ENCODE measurements at regions not wholly inside any gene's neighbourhood (a gene's known extent, or its start where the extent isn't known, plus 50 kb on each side); places are given as distances from the start of the nearest gene placed in this dataset.

- TF ChIP-seq MYC (IDR thresholded peaks at IDR 0.05; ENCODE audit: insufficient read depth, insufficient read length, insufficient replicate concordance, low read length, severe bottlenecking) (no peak), IRF3 (IDR thresholded peaks at IDR 0.05) (no peak)
Measured at GRCh38 chr3:84905556-84905920, 53.3 kb upstream of the CADM2 start (continued).

GRCh38 chr3:84906065-84906464, 52.7 kb upstream of the CADM2 start:
- no peaks in the 10 kb centered on the region for H3K4me1 ChIP-seq (ENCODE audit: control insufficient read depth, insufficient read depth, low read length)
- H3K27me3 ChIP-seq (replicated peaks in 1 of 2; ENCODE audit: control insufficient read depth in 2 of 2, insufficient read depth in 2 of 2, low read length in 1 of 2): no peaks in the 10 kb centered on the region
- 10% methylated on average over 6 of the region's 6 CpGs for WGBS (ENCODE audit: insufficient coverage, insufficient replicate concordance, low lambda C conversion rate, missing lambda C conversion rate)
- no peaks in the 10 kb centered on the region for H3K79me2 ChIP-seq (ENCODE audit: control insufficient read depth, insufficient read depth, low read length)
- no peaks in the 10 kb centered on the region for H3K36me3 ChIP-seq (ENCODE audit: control insufficient read depth in 2 of 2, insufficient read depth in 2 of 2, low read length in 1 of 2)
- no peaks in the 10 kb centered on the region for H4K20me1 ChIP-seq (ENCODE audit: control insufficient read depth, insufficient read depth)
- H3K9me3 ChIP-seq (replicated peaks; ENCODE audit: control insufficient read depth, insufficient read depth, low read length): no peaks in the 10 kb centered on the region
- ChIA-PET POLR2A (no interaction called here), RAD21 (ENCODE audit: unreplicated experiment) (no interaction called here), CTCF (no interaction called here), SMC1A (ENCODE audit: uncharacterized antibody, unreplicated experiment) (no interaction called here)
- no peak overlapping the region for H3K27ac ChIP-seq (ENCODE audit: control insufficient read depth, insufficient read depth)
- ATAC-seq: no peak
- no peak overlapping the region for H3K4me2 ChIP-seq (ENCODE audit: control insufficient read depth, insufficient read depth)
- intact Hi-C loops (cut with micrococcal nuclease; ENCODE audit: unreplicated experiment): no loop called here
- no peak for DNase-seq (ENCODE audit: low read depth, low spot score)
- in situ Hi-C loops (cut with MboI): no loop called here
- H3K9ac ChIP-seq (ENCODE audit: control insufficient read depth, insufficient read depth, low read length): no peak overlapping the region
- FAIRE-seq: no peak
- H2AFZ ChIP-seq (ENCODE audit: control insufficient read depth, low read depth, low read length): no peak overlapping the region
- no TSS peak for BruUV-seq (replicated peaks)
- H3K4me3 ChIP-seq: no peak overlapping the region
- TF ChIP-seq SUPT20H (IDR thresholded peaks at IDR 0.05; ENCODE audit: borderline replicate concordance, control insufficient read depth, low read depth, low read length) (no peak), TARDBP (IDR thresholded peaks at IDR 0.05; ENCODE audit: borderline replicate concordance) (no peak), RAD21 (IDR thresholded peaks at IDR 0.05; ENCODE audit: insufficient read depth, low read depth, low read length) (no peak), STAT1 (conservative IDR thresholded peaks at IDR 0.05) (no peak), TCF12 (IDR thresholded peaks at IDR 0.05; ENCODE audit: low read depth, low read length) (no peak), ELK1 (IDR thresholded peaks at IDR 0.05; ENCODE audit: low read depth, low read length) (no peak), SPI1 (IDR thresholded peaks at IDR 0.05; ENCODE audit: borderline replicate concordance, insufficient read depth, low read depth, low read length) (no peak), POLR2AphosphoS2 (IDR thresholded peaks at IDR 0.05; ENCODE audit: low read depth, low read length) (no peak), IRF4 (IDR thresholded peaks at IDR 0.05; ENCODE audit: low read depth, low read length) (no peak), SMARCA5 (IDR thresholded peaks at IDR 0.05) (no peak), EZH2 (IDR thresholded peaks at IDR 0.05; ENCODE audit: borderline replicate concordance, control insufficient read depth, low read depth, low read length) (no peak), SREBF2 (IDR thresholded peaks at IDR 0.05; ENCODE audit: low read length) (no peak), NR2C2 (IDR thresholded peaks at IDR 0.05; ENCODE audit: borderline replicate concordance, control insufficient read depth, insufficient read length, low read depth) (no peak), KAT2A (conservative IDR thresholded peaks at IDR 0.05; ENCODE audit: control insufficient read depth, low read depth, low read length) (no peak), HDAC2 (IDR thresholded peaks at IDR 0.05) (no peak), PKNOX1 (IDR thresholded peaks at IDR 0.05) (no peak)
